Activated T-cell treated with anti-CD3 and anti-CD28 coated beads, Interleukin-2, amount 50 U/mL, for 48 hours (primary cell): ENCODE measurements at regions not wholly inside any gene's neighbourhood (a gene's known extent, or its start where the extent isn't known, plus 50 kb on each side); places are given as distances from the start of the nearest gene placed in this dataset.
A peak's percentile ranks its signal among the peaks of the same experiment; 100 is the strongest.
"Not testable (repeated sequence)": the region's sequence is repeated elsewhere in the genome, so short reads cannot be mapped to it uniquely, and the experiment has no call there.

Source experiments
- DNase-seq, 2 experiments: peaks; one replicate each; pipeline ENCODE4 v3.0.0-alpha.2; 2020

DNA sequence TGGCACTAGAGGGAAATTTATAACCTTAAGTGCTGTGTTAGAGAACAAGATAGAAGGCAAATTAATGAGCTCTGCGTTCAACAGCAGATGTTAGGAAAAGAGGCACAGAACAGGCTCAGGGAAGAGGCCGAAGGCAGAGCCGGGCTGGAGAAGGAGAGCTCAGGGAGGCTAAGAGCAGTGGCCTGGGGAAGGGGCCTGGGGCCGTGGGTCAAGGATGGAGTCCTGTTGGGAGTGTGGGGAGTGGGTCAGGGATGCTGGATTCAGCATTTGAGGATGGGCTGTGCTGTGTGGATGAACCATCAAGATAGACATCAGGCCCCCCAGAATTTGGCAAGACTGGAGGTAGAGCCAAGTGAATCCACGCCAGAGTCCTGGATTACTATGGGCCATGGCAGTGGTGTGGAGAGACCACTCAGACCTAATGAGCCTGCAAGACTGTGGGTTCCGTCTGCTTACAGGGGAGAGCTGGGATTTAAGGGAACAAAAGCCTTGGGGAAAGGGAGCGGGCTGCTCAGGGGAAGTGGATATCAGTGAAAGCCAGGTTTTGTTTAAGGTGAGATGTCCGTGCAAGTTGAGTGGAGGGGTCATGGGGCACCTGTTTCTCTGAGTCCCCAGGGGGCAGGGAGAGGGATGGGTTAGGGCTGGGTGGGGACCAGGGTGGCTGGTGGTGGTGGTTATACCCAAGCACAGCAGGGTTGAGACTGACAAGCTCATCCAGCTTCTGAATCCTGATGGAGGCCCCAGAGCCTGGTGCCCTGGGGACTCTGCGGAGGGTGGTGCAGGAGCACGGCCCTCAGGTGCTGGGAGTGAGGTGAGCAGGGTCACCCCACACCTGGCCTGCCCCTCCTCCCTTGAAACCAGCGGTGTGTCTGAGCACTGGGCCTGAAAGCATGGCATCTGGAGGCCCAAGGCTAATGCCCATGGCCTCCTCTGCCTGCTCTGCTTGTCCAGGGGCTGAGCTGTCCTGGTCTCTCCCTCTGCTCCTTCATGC lies 101.7 kb downstream of the BMS1 start:
- DNase-seq = peak in 1 of 2 experiments; percentile 4

DNA sequence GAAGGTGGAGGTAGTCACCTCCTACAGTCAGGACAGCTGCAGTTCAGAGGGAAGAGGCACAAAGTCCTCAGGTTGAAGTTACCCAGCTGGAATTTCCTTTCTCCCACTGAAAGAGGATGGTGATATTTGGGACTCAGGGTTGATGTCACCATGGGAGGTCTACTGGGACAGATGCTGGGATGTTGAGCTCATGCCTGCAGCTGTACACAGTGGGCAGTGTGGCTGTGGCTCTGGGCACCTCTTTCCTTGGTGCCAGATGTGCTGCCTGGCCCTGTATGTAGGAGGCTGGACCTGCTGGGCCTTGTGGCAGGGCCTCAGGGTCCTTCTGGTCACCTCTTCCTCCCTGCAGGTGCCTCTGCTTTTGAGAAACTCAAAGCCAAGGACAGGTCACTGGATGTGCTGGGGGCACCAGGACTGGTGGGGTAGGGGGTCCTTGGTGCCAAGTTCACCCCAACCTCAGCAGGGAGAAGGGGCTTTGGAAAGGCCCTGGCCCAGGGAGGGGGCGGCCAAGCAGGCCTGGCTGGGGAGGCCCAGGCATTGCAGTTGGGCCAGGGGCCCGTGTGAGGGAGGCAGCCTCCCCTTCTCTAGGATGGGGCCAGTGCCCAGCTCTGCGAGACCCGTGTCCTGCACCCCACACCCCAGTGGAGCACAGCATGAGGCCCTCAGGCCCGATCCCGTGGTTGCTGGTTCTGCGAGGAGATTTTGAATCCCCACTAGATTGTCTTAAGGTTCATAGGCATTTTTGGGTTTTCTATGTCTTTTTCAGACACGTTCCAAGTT lies 103.1 kb downstream of the BMS1 start:
- no peak for DNase-seq

DNA sequence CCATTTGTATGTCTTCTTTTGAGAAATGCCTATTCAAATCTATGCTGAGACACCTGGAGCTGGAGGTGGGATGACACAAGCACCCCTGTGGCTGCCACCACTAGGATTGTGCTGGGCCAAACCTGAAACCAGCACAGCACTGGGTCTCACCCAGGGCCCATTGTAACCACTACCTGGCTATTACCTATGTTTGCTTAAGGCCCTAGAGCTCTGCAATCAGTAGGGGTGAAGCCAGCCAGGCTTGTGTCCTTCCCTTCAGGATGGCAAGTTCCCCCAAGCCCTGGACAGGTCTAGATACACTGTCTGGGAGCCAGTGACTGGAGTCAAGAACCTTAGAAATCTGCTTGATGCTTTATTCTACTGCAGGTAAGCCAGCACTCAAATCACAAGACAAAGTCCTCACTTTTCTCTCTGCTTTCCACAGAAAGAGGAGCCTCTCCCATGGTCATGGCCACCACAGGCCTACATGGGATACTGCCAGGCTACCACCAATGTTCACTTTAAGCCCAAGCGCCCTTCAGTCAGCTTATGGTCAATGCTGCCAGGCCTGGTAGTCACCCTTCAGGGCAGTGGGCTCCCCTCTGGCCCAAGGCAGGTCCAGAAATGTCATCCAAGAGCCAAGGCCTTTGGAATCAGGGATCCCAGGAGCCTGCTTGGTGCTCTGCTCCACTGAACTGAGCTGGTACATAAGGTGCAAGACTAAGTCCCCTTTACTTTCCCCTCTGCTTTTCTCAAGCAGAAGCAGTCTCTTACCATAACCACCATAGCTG lies 105.3 kb downstream of the BMS1 start:
- no peak for DNase-seq

DNA sequence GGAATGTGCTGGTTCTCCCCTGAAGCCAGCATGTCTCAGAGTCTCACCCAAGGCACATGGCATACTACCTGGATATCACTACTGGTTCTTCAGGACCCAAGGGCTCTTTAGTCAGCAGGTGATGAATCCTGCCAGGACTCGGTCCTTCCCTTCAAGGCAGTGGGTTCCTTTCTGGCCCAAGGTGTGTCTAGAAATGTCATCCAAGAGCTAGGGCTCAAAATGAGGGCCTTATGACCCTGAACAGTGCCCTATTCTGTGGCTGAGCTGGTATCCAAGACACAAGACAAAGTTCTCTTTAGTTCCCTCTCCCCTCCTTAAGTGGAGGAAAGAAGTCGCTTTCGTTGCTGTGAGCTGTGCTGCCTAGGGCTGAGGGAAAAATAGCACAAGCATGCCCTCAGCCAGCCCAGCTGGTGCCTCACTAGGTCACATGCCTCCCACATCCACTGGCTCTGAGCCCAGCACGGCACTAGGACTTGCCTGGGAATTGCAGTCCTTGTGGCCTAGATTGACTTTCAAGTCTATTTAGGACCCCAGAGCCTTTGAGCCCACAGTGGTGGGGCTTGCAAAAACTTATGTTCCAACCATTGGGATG lies 106.0 kb downstream of the BMS1 start:
- DNase-seq = no peak

DNA sequence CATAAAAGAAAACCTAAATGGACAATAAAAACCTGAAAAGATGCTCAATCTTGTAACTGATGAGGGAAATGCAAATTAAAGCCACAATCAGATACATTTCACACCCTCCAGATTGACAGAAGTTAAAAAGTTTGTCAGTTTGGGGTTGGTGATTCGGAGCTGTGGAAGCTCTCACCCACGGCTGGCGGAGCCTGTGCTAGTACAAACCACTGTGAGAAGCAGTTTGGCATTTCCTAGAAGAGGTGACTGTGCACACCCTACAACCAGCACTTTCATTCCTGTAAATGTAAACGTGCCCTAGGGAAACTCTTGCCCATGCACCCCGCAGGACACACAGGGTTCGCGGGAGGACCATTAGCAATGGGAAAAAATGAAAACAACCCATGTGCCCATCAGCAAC lies 114.1 kb downstream of the BMS1 start:
- no peak for DNase-seq

DNA sequence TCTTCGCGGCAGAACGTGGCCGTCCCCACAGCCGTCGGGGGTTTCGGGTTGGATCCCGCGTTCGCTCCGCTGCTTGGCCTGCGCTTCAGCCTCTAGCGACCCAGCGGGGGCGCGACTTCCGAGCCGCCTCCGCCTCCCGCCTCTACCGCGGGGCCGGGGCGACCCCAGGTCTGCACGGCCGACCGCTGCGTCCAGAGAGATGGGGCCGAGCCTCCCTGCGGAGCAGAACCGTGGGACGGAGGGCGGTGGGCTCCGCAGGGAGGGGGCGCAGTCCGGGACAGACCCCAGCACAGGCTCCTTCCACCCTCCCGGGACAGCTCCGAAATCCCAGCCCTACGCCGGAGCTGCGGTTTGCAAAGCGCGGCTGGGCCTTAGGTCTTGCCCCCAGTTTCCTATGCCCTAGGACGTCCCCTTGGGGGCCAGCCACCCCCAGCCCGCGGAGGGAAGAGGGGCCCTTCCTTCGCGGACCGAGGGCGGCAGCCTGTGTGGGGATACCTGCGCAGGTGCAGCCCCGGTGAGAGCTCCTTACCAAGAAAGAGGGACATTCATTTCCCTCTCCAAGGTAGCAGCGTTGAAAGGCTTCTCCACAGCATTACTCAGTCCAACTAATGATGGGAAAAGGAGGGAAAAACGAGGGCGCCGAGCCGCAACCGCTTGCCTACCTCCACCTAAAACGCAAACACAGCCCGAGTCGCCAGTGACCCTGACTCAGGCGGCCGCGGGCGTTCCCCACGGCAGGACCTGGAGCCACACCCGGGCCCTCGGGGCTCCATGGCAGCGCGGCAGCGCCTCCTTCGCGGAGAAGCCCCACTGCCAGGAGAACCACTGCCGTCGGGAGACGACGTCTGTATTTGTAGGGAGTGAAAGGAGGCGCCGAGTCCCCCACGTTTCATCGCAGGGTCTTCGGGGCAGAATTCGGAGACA lies 115.7 kb downstream of the BMS1 start:
- DNase-seq = no peak

DNA sequence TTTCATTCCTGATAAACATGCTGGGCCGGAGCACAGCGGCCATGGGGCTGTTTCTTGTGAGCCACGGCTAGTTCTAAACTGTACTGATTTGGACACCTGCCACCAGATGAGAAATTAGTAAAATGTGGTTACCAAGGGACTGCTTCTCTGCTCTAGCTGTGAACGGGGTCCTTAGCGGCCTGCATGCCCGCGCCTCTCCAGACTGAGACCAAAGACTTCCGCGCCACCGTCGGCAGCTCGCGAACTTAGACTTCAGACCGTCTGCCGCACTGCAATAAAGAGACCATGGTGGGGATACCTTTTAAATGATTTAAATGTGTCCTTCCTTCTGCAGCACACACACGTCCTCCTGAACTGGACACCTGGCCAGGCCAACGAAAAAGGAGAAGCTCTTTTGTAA lies 116.4 kb downstream of the BMS1 start:
- no peak for DNase-seq

DNA sequence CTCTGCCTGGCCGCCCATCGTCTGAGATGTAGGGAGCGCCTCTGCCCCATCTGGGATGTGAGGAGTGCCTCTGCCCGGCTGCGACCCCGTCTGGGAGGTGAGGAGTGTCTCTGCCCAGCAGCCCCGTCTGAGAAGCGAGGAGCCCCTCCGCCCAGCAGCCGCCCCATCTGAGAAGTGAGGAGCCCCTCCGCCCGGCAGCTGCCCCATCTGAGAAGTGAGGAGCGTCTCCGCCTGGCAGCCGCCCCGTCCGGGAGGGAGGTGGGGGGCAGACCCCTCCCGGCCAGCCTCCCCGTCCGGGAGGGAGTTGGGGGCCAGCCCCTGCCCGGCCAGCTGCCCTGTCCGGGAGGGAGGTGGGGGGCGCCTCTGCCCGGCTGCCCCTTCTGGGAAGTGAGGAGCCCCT lies 117.8 kb downstream of the BMS1 start:
- not testable (repeated sequence) for DNase-seq

DNA sequence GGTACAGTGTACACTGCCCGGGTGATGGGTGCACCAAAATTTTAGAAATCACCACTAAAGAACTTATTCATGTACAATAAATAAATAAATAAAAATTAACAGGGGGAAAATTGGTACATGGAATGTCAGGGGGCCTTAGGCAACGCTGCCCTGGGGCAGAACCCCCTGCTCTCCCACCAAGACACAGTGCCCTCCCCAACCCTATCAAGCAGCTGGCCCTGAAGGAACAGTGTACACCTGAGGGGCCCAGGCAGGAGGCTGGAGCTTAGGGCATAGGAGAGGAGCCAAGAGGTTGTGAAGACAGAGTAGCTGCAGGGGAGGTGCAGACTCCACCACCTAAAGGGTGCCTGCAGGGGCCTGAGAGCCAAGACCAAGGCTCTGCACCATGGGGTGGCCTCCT lies 128.8 kb downstream of the BMS1 start:
- no peak for DNase-seq

DNA sequence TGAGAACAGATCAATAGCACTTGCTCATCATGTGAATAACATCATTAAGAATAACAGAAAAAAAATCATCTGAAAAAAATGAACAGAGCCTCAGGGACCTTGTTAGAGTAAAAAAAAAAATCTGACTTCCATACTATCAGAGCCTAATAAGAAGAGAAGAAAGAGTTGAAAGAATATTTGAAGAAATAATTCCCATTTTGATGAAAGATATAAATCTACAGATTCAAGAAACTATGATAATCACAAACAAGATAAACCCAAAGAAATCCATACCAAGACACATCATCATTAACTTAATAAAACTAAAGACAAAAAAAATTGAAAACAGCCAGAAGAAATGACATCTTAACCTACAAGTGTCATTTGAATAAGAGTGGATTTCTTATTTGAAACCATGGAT lies 134.4 kb downstream of the BMS1 start:
- DNase-seq = no peak

DNA sequence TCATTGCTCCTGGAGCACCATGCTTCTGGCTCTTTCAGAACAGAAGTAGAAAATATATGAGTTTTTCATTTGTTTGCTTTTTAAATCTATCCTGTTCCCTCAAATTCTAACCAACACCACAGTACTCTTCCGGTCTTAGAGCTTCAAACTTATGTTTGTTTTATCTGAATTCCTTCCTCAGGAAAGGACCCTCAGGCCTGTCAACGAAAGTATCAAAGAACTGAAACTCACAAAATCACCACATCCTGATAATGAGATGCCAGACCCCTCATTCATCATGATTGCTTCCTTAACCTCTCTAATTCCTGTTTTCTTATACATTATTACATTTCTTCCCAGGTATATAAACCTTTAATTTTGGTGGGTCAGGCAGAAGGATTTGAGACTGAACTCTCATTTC lies 135.2 kb downstream of the BMS1 start:
- no peak for DNase-seq

DNA sequence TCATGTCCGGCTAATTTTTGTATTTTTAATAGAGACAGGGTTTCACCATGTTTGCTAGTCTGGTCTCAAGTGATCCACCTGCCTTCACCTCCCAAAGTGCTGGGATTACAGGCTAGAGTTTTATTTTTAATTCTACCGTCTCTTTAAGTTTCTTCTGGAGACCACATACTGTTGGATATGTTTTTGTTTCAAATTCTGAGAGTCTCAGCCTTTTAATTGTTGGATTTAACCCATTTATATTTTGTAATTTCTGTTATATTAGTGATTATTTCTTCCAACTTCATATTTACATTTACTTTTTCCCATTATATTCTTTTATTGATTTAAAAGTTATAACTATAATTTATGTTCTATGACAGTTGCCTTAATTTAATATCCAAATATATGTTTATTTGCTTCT lies 139.4 kb downstream of the BMS1 start:
- no peak for DNase-seq

DNA sequence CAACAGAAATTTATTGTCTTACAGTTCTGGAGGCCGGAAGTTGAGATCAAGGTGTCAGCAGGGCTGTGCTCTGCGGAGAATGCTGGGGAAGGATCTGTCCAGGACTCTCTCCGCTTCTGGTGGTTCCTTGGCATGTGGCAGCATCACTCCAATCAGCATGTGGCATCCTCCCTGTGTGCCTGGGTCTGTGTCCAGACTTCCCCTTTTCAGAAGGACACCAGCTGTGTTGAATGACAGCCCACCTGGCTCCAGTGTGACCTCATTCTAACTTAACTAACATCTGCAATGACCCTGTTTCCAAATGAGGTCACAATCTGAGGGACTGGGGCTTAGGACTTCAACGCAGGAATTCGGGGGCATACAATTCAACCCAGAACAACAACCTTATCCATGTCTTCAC lies 141.9 kb downstream of the BMS1 start:
- DNase-seq = no peak

DNA sequence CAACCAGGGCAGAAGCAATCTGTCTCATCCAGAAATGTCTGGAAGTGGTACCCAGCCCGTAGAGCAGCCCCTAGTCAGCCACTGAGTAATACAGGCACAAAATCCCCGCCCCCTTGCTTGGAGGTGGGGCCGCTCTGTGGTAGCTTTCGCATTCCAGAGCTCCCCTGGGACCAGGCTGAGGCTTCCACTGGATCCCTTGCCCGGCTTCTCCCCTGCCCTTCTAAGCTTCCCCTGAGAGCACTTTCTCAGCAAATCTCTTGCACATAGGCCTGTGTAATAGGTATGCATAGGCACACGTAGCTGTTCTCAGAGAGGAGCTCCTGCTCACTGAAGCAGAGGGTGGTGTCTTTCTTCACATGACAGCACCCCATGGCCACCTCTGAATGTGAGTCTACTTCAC lies 144.2 kb downstream of the BMS1 start:
- DNase-seq = no peak

DNA sequence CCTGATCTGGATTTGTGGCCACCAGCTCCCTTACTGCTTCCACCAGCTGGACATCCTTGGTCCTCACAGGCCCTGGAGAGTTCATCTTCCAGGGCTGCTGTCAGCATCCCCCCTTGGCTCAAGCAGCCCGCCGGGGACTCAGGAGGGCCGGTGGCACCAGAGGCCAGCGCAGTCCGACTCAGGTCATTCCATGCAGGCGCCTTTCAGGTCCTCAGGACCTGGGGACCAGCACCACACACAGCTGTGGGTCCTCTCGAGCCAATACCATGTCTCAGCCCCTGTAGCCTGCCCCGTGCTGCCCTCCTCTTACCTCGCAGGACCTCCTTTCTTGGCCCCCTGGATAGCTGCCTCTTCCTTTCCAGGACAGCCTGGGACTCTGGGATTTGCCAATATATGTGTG lies 145.5 kb downstream of the BMS1 start:
- DNase-seq = no peak

DNA sequence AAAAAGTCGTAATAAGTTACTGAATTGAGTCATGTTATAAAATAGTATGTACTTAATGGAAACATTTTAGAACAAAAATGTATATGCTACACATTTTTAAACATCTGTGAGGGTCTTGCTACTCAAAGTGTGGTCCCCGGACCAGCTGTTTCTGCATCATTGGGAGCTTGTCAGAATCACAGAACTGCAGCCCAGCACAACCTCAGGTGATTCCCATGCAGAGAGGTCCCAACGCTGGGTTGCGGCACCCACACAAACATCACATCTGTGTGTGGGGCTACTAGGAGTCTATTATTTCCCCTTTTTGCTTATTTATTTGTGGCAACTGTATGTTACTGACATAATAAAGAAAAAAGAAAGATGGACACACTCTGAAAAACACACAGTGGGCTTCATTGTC lies 146.6 kb downstream of the BMS1 start:
- no peak for DNase-seq

DNA sequence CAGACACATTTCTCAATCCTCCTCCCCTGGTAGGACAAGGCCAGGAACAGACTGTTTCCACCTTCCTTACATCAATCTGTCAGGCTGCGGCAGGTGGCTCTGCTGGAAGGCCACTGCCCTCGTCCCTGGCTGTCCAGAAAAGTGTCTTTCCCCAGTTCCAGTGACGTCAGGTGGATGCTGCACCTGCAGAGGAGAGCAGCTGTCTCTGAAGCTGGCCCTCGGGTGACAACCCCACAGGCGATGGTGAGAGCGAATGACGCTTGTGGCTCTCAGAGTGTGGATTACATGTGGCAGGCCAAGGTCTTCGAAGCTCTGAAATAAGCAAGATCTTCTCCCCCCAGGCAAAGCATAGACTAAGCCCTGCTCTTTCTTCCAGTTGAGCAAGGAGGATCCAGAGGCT lies 146.9 kb upstream of the RET start:
- DNase-seq = no peak

DNA sequence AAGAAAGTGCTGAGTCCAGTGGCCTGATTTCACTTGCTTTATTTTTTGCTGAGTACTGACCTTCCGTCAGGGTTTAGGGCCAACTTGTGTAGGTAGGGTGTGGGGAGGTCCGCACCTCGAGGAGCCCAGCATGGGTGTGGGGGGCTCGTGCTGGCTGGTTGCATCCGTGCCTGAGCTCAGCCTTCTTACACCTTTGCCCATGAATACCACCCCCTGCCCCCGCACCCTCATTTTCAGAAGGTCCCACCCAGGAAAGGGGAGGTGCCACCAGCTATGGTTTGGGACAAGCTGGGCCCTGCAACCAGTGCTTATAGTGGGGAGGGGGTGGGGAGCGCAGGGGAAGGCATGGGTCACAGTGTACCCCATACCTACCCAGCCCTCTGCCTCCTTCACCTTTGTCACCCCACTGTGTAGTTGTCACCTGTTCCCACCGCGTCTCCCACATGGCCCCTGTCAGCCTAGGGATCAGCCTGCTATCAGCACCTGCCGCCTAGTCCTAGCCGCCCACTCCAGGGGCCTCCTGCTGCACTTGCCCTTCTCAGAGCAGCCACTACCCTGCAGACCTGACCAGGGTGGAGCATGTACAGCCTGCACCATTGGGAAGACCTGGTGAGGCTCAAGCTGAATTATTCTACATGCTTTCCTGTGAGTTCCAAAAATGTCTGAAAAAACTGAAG lies 146.2 kb upstream of the RET start:
- DNase-seq = no peak

DNA sequence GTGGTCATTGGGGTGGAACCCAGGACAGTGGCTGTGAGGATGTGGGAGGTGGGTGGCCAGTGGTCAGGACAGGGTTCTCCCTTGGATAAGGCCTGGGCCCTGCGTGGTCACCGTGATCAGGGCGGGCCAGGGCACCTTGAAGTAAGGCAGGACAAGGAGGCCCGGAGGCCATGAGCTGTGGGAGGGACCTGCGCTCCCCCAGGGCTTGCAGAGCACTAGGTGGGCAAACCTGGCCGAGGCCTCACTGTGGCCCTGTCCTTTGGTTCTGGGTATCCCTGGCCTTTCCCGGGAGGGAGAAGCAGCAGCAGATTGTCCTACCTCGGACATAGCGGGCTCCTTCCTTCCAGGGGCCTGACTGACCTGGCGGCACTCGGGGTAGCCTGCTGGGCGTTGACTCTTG lies 144.8 kb upstream of the RET start:
- no peak for DNase-seq

DNA sequence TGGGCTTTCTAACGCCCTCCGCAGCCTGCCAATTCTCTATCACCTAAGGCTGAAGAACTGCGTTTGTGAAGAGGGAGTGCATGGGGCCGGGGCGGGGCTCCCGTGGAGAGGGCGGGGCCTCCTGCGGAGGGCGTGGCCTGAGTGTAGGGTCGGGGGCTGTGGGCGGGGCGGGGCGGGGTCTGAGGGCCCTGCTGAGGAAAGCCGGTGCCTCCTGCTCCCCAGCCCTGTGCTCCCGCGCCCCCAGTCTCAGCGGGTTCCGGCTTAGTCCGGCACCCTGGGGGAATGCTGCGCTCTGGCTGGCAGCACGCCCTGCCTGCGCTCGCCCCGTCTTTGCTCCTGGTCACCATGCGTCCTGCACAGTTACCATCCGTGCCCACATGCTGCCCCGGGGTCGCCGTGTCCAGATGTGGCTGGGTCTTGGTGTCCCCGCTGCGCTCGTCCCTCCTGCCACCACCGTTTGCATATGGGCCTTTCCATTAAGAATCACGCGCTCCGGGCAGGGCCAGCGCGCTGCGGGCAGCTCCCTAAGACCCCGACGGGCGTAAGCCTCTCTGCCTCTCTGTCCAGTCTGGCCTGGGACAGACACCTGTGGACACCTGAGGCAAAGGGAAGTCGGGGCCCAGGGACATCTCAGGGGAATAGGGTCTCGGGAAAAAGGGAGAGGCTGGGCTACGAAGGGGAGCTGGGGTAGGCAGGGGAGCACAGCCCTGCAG lies 144.0 kb upstream of the RET start:
- DNase-seq = peak; percentile 72 to 74
